Left kidney (tissue), 1 donor: ENCODE measurements at regions not wholly inside any gene's neighbourhood (a gene's known extent, or its start where the extent isn't known, plus 50 kb on each side); places are given as distances from the start of the nearest gene placed in this dataset.
"Not testable (repeated sequence)": the region's sequence is repeated elsewhere in the genome, so short reads cannot be mapped to it uniquely, and the experiment has no call there.

Experiments used
- DNase-seq: peaks from one replicate; pipeline ENCODE4 v3.0.0-alpha.2; 2013

DNA sequence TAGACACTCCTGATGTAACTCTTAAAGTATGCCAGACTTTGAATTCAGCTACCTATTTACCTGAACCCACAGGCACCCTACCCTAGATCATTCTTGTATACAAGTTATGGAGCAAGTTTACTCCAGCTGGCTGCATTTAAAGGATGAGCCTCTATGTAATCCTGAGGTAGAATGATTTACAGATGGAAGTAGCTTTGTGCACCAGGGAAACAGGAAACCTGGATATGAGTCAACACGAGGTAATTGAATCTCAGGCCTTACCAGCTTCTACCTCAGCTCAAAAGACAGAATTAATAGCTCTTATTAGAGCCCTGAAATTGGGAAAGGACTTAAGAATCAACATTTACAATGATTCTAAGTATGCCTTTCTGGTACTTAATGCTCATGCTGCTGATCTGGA lies 119.8 kb downstream of the AGTR2 start:
- no peak for DNase-seq

DNA sequence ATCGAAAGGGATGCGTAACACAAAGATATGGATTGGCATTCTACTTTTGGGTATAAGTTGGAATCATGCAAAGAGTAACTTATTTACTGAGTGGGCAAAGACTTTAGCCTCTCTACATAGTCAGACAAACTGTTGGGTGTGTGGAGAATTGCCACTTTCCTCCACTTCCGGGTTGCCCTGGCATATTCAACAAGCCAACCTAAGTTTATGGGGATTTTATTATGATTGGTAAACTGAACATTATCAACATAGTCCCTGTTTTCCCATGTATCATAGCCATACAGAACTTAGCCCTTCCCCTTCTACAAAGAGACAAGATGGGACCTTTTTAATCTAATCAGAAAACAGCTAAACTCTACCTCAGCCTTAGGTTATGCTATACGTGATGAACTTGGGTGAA lies 121.6 kb downstream of the AGTR2 start:
- no peak for DNase-seq

DNA sequence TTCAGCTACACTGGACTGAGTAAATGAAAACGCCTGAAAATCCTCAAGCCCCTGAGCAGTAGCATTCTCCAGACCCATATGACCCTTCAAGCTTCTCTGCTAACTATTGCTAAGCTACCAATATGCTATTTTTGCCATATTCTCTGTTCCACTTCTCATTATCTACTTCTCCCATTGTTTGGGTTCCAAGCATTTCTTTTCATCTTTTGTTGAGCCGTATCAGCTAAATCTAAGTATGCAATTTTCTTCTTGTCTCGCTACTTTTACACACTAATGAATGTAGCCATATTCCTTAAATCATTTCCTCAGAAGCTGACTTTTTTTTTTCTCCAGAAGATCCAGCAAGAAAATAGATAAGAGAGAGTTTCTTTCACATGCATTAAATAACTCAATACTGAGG lies 128.4 kb downstream of the AGTR2 start:
- no peak for DNase-seq

DNA sequence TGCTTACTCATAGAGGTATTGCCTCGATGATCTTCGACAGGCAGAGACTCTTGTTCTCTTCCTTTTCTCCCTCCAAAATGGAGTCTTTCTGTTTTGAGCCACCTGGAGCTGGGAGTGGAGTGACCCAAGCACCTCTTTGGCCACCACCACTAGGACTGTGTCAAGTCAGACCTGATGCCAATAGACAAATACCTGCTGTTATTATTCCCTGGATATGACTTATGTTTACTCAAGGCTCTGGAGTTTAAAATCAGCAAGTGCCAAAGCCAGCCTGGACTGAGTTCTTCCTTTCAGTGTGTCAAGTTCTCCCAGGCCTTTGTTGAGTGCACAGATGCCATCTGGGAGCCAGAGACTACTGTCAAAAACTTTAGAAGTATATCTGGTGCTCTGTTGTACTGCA lies 130.2 kb upstream of the SLC6A14 start:
- no peak for DNase-seq

DNA sequence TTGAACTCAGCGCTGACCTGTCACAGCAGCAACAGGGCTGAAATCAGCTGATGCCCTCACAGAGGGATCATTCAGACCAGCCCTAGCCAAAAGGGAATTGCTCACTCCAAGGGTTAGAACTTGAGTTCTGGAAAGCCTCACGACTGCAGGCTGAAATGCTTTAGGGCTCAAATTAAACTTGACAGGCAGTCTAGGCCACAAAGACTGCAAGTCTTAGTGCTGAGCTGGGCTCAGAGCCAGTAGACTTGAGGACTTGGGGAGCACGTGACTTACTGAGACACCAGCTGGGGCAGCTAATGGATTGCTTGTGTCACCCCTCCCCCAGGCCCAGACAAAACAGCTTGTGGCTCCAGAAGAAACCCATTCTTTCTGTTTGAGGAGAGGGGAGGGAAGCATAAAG lies 119.0 kb upstream of the SLC6A14 start:
- peak; percentile 67 for DNase-seq

DNA sequence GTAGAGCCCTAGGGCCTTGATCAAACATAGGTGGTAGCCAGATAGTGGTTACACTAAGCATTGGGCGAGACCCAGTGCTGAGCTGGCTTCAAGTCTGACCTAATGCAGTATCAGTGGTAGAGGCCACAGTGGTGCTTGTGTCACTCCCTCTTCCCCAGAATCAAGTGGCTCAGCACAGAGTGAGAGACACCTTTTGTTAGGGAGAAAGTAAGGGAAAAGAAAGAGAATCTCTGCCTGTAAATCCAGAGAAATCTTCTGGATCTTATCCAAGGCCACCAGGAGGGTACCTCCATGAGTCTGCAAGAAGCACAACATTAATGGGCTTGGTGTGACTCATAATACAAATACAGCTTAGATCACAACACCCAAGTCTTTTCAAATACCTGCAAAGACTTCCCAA lies 117.7 kb upstream of the SLC6A14 start:
- DNase-seq, result no peak

DNA sequence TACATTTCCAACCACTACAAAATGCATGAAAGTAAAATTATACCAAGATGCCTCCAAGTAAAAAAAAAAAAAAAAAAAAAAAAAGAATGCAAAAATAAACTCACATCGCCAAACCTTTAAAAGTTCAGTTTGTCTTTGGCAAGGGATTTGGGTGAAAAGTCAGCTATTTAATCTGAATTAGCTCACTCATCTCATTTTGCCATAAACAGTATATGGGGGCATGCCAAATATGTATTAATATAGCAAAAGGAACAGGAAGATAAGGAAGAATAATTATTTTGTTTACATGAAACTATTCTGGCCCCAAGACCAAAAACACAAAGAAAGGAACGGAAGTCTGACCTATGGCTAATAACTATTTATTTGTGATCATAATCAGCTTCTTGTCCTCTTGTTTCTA lies 114.7 kb upstream of the SLC6A14 start:
- peak; percentile 3 for DNase-seq

DNA sequence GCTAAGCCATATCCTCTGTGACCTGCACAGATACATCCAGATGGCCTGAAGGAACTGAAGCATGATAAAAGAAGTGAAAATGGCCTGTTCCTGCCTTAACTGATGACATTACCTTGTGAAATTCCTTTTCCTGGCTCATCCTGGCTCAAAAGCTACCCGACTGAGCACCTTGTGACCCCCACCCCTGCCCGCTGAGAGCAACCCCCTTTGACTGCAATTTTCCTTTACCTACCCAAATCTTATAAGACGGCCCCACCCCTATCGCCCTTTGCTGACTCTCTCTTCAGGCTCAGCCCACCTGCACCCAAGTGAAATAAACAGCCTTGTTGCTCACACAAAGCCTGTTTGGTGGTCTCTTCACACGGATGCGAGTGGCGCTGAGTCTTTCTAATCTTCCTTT lies 104.4 kb upstream of the SLC6A14 start:
- not testable (repeated sequence) for DNase-seq

DNA sequence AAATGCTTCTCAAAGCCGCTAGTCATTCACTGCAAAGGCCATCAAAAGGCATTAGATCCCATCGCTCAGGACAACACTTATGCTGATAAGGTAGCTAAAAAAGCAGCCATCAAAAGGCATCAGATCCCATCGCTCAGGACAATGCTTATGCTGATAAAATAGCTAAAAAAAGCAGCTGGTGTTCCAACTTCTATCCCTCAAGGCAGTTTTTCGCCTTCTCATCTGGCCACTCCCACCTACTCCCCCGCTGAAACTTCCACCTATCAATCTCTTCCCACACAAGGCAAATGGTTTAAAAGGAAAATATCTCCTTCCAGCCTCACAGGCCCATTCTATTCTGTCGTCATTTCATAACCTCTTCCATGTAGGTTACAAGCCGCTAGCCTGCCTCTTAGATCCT lies 101.6 kb upstream of the SLC6A14 start:
- DNase-seq, result not testable (repeated sequence)

DNA sequence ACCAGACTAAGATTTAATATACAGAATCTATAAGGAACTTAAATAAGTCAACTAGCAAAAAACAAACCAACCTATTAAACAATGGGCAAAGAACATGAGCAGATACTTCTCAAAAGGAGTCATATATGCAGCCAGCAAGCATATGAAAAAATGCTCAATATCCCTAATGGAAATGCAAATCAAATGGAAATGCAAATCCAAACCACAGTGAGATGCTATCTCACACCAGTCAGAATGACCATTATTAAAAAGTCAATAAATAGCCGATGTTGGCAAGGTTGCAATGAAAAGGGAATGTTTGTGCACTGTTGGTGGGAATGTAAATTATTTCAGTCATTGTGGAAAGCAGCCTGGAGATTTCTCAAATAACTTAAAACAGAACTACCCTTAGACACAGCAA lies 97.0 kb upstream of the SLC6A14 start:
- DNase-seq, result no peak

DNA sequence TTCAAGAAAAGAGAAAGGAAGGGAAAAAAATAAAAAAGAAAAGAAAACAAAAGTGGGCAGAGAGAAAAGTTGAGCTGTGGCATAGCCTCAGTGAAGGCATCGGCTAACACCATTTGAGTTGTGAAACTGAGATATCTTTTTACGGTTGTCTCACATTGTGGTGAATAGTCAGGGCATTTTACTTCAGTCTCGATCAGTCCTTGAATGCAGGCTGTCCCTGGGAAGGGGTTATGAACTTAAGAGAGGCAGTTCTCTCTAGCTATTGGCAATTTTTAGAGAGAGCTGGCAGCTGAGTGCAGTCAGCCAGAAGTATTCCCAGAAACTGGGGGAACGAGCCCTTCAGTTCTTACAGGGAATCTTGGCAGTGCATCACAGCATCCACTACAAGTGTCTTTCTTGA lies 93.5 kb upstream of the SLC6A14 start:
- DNase-seq, result no peak

DNA sequence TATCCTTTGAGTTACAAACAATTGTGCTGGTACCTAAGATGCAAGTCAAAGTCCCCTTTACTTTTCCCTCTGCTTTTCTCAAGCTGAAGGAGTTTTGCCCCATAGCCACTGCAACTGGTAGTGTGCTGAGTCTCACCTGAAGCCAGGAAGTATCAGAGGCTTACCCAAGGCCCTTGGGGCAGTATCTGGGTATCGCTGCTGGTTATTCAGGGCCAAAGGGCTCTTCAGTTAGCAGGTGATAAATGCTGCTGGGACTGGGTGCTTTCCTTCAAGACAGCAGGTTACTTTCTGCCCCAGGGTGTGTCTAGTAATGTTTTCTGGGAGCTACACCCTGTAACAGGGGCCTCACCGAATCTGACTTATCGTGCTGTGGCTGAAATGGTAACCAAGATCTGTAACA lies 90.4 kb upstream of the SLC6A14 start:
- no peak for DNase-seq

DNA sequence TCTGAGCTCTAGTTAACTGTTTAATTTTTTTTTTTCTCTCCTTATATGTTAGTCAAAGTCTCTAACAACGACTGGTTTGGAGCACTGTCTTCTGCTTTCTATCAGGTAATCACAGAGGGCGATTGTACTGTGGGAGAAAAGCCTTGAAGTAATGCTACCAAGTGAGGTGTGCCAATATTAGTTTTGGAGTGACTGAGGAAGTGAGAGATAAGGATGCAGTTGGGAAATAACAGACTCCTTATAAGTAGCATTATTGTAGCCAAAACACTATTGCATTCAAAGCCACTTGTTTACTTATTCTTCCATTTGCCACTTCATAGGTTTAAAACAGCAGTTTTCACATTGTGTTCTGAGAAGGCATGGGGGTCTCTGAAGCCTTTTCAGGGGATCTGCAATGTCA lies 79.1 kb upstream of the SLC6A14 start:
- DNase-seq, result no peak

DNA sequence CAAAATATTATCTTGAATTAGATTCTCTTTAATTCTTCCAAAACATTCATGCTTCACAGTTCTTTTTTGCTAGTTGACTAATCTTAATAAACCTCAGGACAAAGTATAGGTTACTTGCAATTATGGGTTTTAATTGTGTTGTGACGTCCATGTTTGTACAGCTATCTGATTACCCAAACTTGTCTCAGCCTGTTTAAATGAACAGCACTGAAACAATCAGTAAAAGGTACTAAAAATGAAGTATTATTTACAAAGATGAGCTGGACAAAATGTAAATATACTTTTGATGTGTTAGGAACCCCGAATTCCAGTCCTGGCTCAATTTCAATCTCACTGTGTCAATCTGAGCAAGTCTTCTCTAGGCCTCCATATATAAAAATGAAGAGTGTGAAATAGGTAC lies 57.4 kb upstream of the SLC6A14 start:
- no peak for DNase-seq

DNA sequence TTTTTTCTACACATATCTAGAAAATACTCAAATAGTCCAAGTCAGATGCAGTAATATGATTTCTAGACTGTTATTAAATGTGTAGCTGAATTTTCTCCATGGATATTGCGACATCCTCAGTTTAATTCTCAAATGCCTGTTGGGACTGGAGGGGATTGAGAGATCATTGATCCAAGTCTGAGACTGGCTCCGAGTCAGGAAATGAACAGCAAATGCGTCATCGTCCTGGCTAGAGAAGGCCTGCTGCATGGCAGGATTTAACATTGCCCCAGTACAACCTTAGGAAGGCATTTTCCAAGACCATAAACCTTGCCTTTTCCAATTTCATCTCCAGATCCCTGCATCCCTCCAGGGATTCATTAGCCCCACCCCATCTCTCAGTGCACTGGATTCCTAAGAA lies 56.6 kb upstream of the SLC6A14 start:
- DNase-seq, result no peak

DNA sequence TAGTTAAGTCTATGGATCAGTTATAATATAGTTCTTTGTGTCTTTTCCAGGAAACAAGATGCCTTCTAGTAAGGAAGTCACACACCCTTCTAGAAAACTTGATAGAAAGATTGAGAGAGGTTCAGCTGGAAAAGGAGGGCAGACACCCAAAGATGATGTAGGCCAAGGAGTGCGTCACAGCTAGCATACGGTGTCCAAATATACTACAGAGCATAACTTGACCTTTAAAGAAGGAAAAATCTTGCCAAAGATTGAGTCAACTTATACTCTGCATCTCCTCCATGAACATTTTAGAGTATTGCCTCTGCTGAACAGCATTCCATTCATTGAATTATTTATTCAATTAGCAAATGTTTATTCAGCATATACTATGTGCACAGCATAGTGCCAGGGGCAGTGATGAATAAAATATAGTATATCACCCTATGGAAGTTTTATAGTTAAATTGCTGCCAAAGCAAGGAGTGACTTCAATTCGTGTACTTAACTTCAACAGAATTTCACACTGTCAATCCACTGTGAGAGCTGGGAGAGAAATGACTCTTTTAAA lies 51.9 kb upstream of the SLC6A14 start:
- no peak for DNase-seq
